Neural cell (in vitro differentiated cells): ENCODE measurements at regions not wholly inside any gene's neighbourhood (a gene's known extent, or its start where the extent isn't known, plus 50 kb on each side); places are given as distances from the start of the nearest gene placed in this dataset.

ENCODE experiments used
- H2AFZ ChIP-seq: fragments of 200-600, 300-800 bp; sonication (generic), shearing (Covaris generic); 2 replicates; pipeline ENCODE4 v1.6.0; 2014; ENCODE audit warnings: low read depth, mild to moderate bottlenecking, antibody characterized with exemption, low read length, moderate library complexity
- H3F3A ChIP-seq: fragments of 200-600 bp; shearing (Covaris generic); 2 replicates; pipeline ENCODE4 v1.6.1; 2016; ENCODE audit warnings: mild to moderate bottlenecking, moderate library complexity, mixed read lengths, antibody characterized with exemption, low read length; ENCODE audit not compliant: insufficient read depth, poor library complexity, severe bottlenecking
- H3K27ac ChIP-seq: fragments of 200-600, 300-800 bp; sonication (generic), shearing (Covaris generic); 2 replicates; pipeline ENCODE4 v1.5.1; 2014; ENCODE audit warnings: mild to moderate bottlenecking, low read length, moderate library complexity
- H3K27me3 ChIP-seq: fragments of 300-800, 200-600 bp; sonication (generic), shearing (Covaris generic); 2 replicates; pipeline ENCODE4 v1.6.0; 2014; ENCODE audit warnings: mild to moderate bottlenecking, low read depth, low read length, moderate library complexity; ENCODE audit not compliant: insufficient read depth
- H3K36me3 ChIP-seq: fragments of 300-800, 200-600 bp; sonication (generic), shearing (Covaris generic); 2 replicates; pipeline ENCODE4 v1.5.1; 2014; ENCODE audit warnings: mild to moderate bottlenecking, antibody characterized with exemption, low read length, moderate library complexity; ENCODE audit not compliant: insufficient read depth
- H3K4me2 ChIP-seq: fragments of 300-800, 200-600 bp; sonication (generic), shearing (Covaris generic); 2 replicates; pipeline ENCODE4 v1.6.0; 2014; ENCODE audit warnings: mild to moderate bottlenecking, low read length
- H3K4me3 ChIP-seq: fragments of 300-800, 200-600 bp; sonication (generic), shearing (Covaris generic); 2 replicates; pipeline ENCODE4 v1.5.1; 2014; ENCODE audit warnings: mild to moderate bottlenecking, low read length, moderate library complexity
- H3K79me2 ChIP-seq: fragments of 200-600 bp; shearing (Covaris generic); replicated peaks from 2 replicates; pipeline ENCODE4 v1.6.0; 2014; ENCODE audit warnings: mild to moderate bottlenecking, low read length, moderate library complexity; ENCODE audit not compliant: insufficient read depth
- H3K9ac ChIP-seq: fragments of 300-800, 200-600 bp; sonication (generic), shearing (Covaris generic); 2 replicates; pipeline ENCODE4 v1.6.1; 2016; ENCODE audit warnings: mild to moderate bottlenecking, low read length, mixed read lengths
- H3K9me2 ChIP-seq: fragments of 200-600 bp; shearing (Covaris generic); 2 replicates; pipeline ENCODE4 v1.6.1; 2016; ENCODE audit warnings: mild to moderate bottlenecking, low read length, mixed read lengths; ENCODE audit not compliant: insufficient read depth
- H3K9me3 ChIP-seq: fragments of 200-600, 300-800 bp; sonication (generic), shearing (Covaris generic); 2 replicates; pipeline ENCODE4 v1.6.1; 2016; ENCODE audit warnings: mild to moderate bottlenecking, mixed run types, low read length, moderate library complexity, mixed read lengths
- H4K20me1 ChIP-seq: fragments of 200-600 bp; shearing (Covaris generic); 2 replicates; pipeline ENCODE4 v1.6.1; 2016; ENCODE audit warnings: mild to moderate bottlenecking, mixed run types; ENCODE audit not compliant: insufficient read depth
- CTCF ChIP-seq: fragments of 450-650 bp; IDR thresholded peaks from 2 replicates; pipeline ENCODE4 v1.5.1; 2014; ENCODE audit warnings: antibody characterized with exemption, mild to moderate bottlenecking, moderate library complexity; ENCODE audit not compliant: poor library complexity, severe bottlenecking
- EP300 ChIP-seq: fragments of 450-650 bp; conservative IDR thresholded peaks from 2 replicates; pipeline ENCODE4 v1.6.1; 2014; ENCODE audit warnings: antibody characterized with exemption, mild to moderate bottlenecking, moderate library complexity; ENCODE audit not compliant: poor library complexity, severe bottlenecking
- EZH2 ChIP-seq: fragments of 200-600, 300-800 bp; shearing (Covaris generic), sonication (generic); IDR thresholded peaks from 2 replicates; pipeline ENCODE4 v1.6.1; 2014; ENCODE audit warnings: antibody characterized with exemption, low read length, borderline replicate concordance, mild to moderate bottlenecking; ENCODE audit not compliant: insufficient read depth, poor library complexity, severe bottlenecking
- MXI1 ChIP-seq: fragments of 450-650 bp; conservative IDR thresholded peaks from 2 replicates; pipeline ENCODE4 v1.6.1; 2014; ENCODE audit warnings: antibody characterized with exemption, mild to moderate bottlenecking; ENCODE audit not compliant: poor library complexity, severe bottlenecking
- POLR2AphosphoS5 ChIP-seq: IDR thresholded peaks from 2 replicates; pipeline ENCODE4 v1.6.1; 2012
- RAD21 ChIP-seq: fragments of 450-650 bp; conservative IDR thresholded peaks from 2 replicates; pipeline ENCODE4 v1.6.1; 2014; ENCODE audit warnings: antibody characterized with exemption, mild to moderate bottlenecking, moderate library complexity
- REST ChIP-seq: IDR thresholded peaks from 2 replicates; pipeline ENCODE4 v1.6.1; 2012; ENCODE audit warnings: borderline replicate concordance
- SMC3 ChIP-seq: fragments of 450-650 bp; conservative IDR thresholded peaks from 2 replicates; pipeline ENCODE4 v1.6.1; 2014; ENCODE audit warnings: antibody characterized with exemption, mild to moderate bottlenecking, moderate library complexity; ENCODE audit not compliant: poor library complexity
- TAF1 ChIP-seq: IDR thresholded peaks from 2 replicates; pipeline ENCODE4 v1.6.1; 2012; ENCODE audit warnings: low read depth

GRCh38 chr13:87453244-87453643 lies 217.9 kb upstream of the SLITRK5 start:
- Histone ChIP-seq H3K9me3 (no peaks in the 10 kb centered on the region), H3K27me3 (no peaks in the 10 kb centered on the region), H3K9me2 (no peaks in the 10 kb centered on the region), H4K20me1 (no peaks in the 10 kb centered on the region), H3K4me3 (no peak overlapping the region), H3K27ac (no peak overlapping the region), H3F3A (no peaks in the 10 kb centered on the region), H3K4me2 (no peak overlapping the region), H2AFZ (no peak overlapping the region), H3K9ac (no peak overlapping the region), H3K36me3 (no peaks in the 10 kb centered on the region), H3K79me2 (no peaks in the 10 kb centered on the region)
- TF ChIP-seq SMC3: no peak
- TF ChIP-seq MXI1: no peak
- TF ChIP-seq RAD21: no peak
- no peak for TF ChIP-seq TAF1
- no peak for TF ChIP-seq CTCF
- TF ChIP-seq EZH2: no peak
- no peak for TF ChIP-seq EP300
- TF ChIP-seq REST: no peak
- TF ChIP-seq POLR2AphosphoS5: no peak

- no peaks in the 10 kb centered on the region for H3K9me3 ChIP-seq
- no peaks in the 10 kb centered on the region for H3K36me3 ChIP-seq
- H2AFZ ChIP-seq: no peak overlapping the region
- H3K27ac ChIP-seq: no peak overlapping the region
- H3K9ac ChIP-seq: no peak overlapping the region
- TF ChIP-seq REST: no peak
- no peak for TF ChIP-seq RAD21
- TF ChIP-seq MXI1: no peak
- TF ChIP-seq POLR2AphosphoS5: no peak
- no peak for TF ChIP-seq SMC3
- TF ChIP-seq CTCF: no peak
- no peak for TF ChIP-seq EP300
- TF ChIP-seq EZH2: no peak
- no peak for TF ChIP-seq TAF1
- H3K79me2 ChIP-seq: no peaks in the 10 kb centered on the region
- H3K4me2 ChIP-seq: no peak overlapping the region
- no peaks in the 10 kb centered on the region for H3K9me2 ChIP-seq
- H3K4me3 ChIP-seq: no peak overlapping the region
- no peaks in the 10 kb centered on the region for H4K20me1 ChIP-seq
- no peaks in the 10 kb centered on the region for H3K27me3 ChIP-seq
- H3F3A ChIP-seq: no peaks in the 10 kb centered on the region
Measured at GRCh38 chr13:87459419-87459818, 211.8 kb upstream of the SLITRK5 start.
